WERI-Rb-1 (cell line): ENCODE measurements at regions not wholly inside any gene's neighbourhood (a gene's known extent, or its start where the extent isn't known, plus 50 kb on each side); places are given as distances from the start of the nearest gene placed in this dataset.

Experiments used
- DNase-seq: peaks from one replicate; pipeline ENCODE4 v3.0.0-alpha.2; 2020
- H3K27ac ChIP-seq: fragments of 250-450 bp; sonication (Bioruptor Pico); 2 replicates; pipeline ENCODE4 v1.5.1; 2020; ENCODE audit warnings: mild to moderate bottlenecking, moderate library complexity
- H3K27me3 ChIP-seq: fragments of 250-450 bp; sonication (Bioruptor Pico); 2 replicates; pipeline ENCODE4 v1.5.1; 2021; ENCODE audit warnings: mild to moderate bottlenecking, low read depth, moderate library complexity; ENCODE audit not compliant: insufficient read depth, severe bottlenecking
- H3K36me3 ChIP-seq: fragments of 250-450 bp; sonication (Bioruptor Pico); 2 replicates; pipeline ENCODE4 v1.5.1; 2020; ENCODE audit warnings: mild to moderate bottlenecking, moderate library complexity
- H3K4me3 ChIP-seq: 2 replicates; pipeline ENCODE4 v1.5.1; 2011; ENCODE audit warnings: low read depth, mild to moderate bottlenecking, control low read depth, low read length
- H3K9me3 ChIP-seq: fragments of 250-450 bp; sonication (Bioruptor Pico); 2 replicates; pipeline ENCODE4 v1.5.1; 2021; ENCODE audit warnings: mild to moderate bottlenecking, moderate library complexity; ENCODE audit not compliant: severe bottlenecking
- CTCF ChIP-seq: IDR thresholded peaks from 2 replicates; pipeline ENCODE4 v1.5.1; 2011; ENCODE audit warnings: low read depth, mild to moderate bottlenecking, control low read depth, inconsistent platforms, low read length

GRCh38 chr22:49271831-49272230, 555.8 kb downstream of the BRD1 start:
- no peak for TF ChIP-seq CTCF
- no peak for DNase-seq
- no peaks in the 10 kb centered on the region for H3K27me3 ChIP-seq
- H3K27ac ChIP-seq: no peak overlapping the region
- H3K4me3 ChIP-seq: no peak overlapping the region
- no peaks in the 10 kb centered on the region for H3K36me3 ChIP-seq
- no peaks in the 10 kb centered on the region for H3K9me3 ChIP-seq

- Histone ChIP-seq H3K9me3 (no peaks in the 10 kb centered on the region), H3K27me3 (no peaks in the 10 kb centered on the region), H3K4me3 (no peak overlapping the region), H3K36me3 (no peaks in the 10 kb centered on the region), H3K27ac (no peak overlapping the region)
- DNase-seq: no peak
- no peak for TF ChIP-seq CTCF
Measured at GRCh38 chr22:49271369-49271727, 556.3 kb downstream of the BRD1 start.

- TF ChIP-seq CTCF: no peak
- no peaks in the 10 kb centered on the region for H3K36me3 ChIP-seq
- no peak for DNase-seq
- H3K27me3 ChIP-seq: no peaks in the 10 kb centered on the region
- H3K4me3 ChIP-seq: no peak overlapping the region
- H3K27ac ChIP-seq: no peak overlapping the region
- H3K9me3 ChIP-seq: no peaks in the 10 kb centered on the region
Measured at GRCh38 chr22:49270595-49271368, 556.9 kb downstream of the BRD1 start.

- H3K9me3 ChIP-seq: no peaks in the 10 kb centered on the region
- no peaks in the 10 kb centered on the region for H3K27me3 ChIP-seq
- no peak overlapping the region for H3K4me3 ChIP-seq
- TF ChIP-seq CTCF: no peak
- H3K36me3 ChIP-seq: no peaks in the 10 kb centered on the region
- no peak overlapping the region for H3K27ac ChIP-seq
- DNase-seq: no peak
Measured at GRCh38 chr22:49269928-49270327, 557.7 kb downstream of the BRD1 start.

- H3K36me3 ChIP-seq: no peaks in the 10 kb centered on the region
- no peak for DNase-seq
- no peak overlapping the region for H3K4me3 ChIP-seq
- no peaks in the 10 kb centered on the region for H3K27me3 ChIP-seq
- no peaks in the 10 kb centered on the region for H3K9me3 ChIP-seq
- H3K27ac ChIP-seq: no peak overlapping the region
- TF ChIP-seq CTCF: no peak
Measured at GRCh38 chr22:49269371-49269770, 558.3 kb downstream of the BRD1 start.

GRCh38 chr22:49268924-49269323, 558.7 kb downstream of the BRD1 start:
- DNase-seq: no peak
- H3K4me3 ChIP-seq: no peak overlapping the region
- H3K27ac ChIP-seq: no peak overlapping the region
- no peak for TF ChIP-seq CTCF
- no peaks in the 10 kb centered on the region for H3K27me3 ChIP-seq
- H3K9me3 ChIP-seq: no peaks in the 10 kb centered on the region
- no peaks in the 10 kb centered on the region for H3K36me3 ChIP-seq
